HG03521 (cell line): ENCODE measurements at regions not wholly inside any gene's neighbourhood (a gene's known extent, or its start where the extent isn't known, plus 50 kb on each side); places are given as distances from the start of the nearest gene placed in this dataset.
"Not testable (repeated sequence)": the region's sequence is repeated elsewhere in the genome, so short reads cannot be mapped to it uniquely, and the experiment has no call there.

Source experiments
- ATAC-seq: cut with Tn5 transposase; IDR thresholded peaks from one replicate; pipeline ENCODE4 v1.9.1; 2021; ENCODE audit warnings: mild to moderate bottlenecking, moderate library complexity; ENCODE audit not compliant: unreplicated experiment

DNA sequence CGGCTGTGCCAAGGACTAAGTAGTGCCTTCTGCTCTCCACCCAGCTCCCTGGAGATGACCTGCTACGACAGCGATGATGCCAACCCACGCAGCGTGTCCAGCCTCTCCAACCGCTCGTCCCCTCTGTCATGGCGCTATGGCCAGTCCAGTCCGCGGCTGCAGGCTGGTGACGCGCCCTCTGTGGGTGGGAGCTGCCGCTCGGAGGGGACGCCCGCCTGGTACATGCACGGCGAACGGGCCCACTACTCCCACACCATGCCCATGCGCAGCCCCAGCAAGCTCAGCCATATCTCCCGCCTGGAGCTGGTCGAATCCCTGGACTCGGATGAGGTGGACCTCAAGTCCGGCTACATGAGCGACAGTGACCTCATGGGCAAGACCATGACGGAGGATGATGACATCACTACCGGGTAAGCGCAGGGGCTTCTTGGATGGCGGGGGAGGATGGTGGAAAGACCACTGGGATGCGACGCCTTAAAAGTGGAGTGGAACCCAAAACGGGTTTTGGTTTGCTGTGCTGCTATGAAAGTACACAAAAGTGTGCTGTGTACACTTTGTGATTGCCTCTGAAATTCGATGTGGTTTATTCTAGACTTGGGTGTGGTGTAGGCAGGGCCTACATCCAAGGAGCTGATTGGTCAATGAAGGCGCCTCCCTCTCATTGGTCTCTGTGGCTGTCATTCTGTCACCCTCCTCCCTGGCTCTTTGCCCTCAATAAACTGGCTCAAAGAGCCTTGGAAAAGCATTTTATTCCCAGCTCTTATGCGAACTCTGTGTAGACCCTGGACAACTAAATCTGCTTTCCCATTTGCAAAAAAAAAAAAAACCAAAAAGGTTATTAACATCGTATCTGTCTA, 110.4 kb upstream of the IPO9 start:
- no peak for ATAC-seq

DNA sequence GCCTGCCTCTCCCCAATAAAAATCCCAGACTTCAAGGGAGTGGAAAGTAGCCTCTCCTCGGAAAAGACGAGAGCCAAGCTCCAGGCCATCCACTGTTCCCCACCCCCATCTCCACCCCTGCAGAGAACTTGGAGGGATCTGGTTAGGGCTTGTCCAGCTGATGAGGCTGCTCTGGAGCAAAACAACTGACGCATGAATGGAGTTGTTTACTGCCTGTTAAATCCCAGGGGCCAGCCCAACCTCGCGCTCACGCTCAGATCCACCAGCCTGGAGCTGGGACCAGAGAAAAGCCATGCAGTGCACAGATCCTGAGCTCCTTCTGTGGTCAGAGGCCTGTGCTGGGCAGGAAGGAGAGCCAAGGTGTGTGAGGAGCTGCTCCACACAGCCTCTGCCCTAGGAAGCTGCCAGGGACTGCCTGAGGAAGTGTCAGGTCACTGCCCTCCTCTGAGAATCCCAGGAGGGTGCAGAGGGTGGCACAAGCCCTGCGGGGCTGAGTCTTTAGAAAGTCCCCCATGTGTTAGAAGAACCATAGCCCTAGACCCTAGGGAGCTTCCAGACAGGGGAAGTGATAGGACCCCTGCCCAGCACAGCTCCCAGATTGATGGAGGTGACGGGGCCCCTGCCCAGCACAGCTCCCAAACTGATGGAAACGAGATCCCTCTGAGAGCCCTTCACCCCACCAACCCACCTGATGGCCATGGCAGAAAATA, 109.0 kb upstream of the IPO9 start:
- ATAC-seq = no peak

GRCh38 chr1:201720522-201720844, 108.5 kb upstream of the IPO9 start:
- no peak for ATAC-seq

GRCh38 chr1:201721082-201722049, 107.6 kb upstream of the IPO9 start:
- ATAC-seq = no peak

- no peak for ATAC-seq
Observed at GRCh38 chr1:201724039-201724765, 104.8 kb upstream of the IPO9 start.

GRCh38 chr1:201724766-201725118, 104.2 kb upstream of the IPO9 start:
- no peak for ATAC-seq

DNA sequence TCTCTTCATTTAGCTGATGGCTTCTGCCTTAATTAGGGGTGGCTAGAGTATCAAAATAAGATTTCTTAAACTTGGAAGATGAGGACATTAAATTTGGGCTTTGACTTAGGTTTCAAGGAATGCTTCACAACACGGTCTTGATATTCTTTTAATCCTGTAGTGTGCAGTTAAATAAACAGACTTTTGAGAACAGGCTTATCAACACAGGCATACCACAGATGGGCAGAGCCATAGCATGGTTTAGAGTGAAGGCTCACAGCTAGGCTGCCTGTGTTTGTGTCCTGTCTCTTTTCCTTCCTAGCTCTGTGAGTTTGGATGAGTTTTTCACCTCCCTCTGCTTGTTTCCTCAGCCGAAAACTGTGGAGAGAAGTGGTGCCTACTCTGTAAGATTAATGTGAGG, 102.3 kb upstream of the IPO9 start:
- ATAC-seq = no peak

- no peak for ATAC-seq
Observed at GRCh38 chr1:201728731-201729130, 100.2 kb upstream of the IPO9 start.

DNA sequence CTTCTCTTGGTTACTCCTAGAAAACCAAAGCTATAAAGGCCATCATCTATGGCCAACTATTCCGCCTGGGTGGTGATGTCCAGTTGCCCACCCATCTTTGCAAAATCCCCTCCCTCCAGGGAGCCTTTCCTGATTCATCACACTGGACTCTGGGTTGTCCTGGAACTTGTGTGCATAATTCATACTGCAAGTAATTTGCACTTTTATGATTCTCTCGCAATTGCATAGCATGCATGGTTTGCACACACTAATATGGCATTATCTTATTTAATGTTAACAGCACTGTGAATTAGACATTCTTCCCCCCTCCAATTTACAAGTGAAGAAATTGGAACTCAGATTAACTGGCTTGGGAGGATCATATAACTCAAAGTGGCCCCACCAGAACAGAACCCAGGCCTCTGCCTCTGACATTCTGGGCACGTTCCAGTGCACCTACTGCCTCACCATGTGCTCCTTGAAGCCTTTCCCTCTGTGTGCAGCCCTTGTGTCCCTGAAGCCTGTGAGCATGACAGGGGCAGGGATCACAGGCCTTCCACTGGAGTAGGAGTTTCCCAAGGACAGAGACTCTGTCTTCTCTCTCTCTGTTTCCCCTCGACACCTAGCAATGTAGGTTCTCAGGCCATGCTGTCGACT, 98.9 kb upstream of the IPO9 start:
- ATAC-seq = no peak

DNA sequence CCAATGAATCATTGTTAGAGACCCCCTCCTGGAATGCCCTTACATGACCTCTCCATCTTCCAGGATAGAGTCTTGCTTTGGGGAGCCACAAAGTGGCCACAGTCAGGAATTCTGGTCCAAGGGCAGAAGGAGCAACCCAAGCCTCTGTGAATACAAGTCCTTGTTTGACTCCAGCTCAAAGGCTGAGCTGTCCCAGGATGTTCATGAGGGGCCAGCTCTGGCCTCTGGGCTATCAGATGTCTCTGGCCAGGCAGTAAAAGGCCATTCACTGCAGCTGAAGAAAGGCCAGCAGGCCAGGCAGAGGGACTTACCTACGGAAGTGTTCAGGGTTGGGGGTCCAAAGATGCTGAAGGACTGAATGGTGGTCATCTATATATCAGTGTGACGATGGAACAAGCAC, 98.3 kb upstream of the IPO9 start:
- ATAC-seq = no peak

GRCh38 chr1:201731142-201731541, 97.8 kb upstream of the IPO9 start:
- ATAC-seq = no peak

- no peak for ATAC-seq
Observed at GRCh38 chr1:201731592-201731991, 97.4 kb upstream of the IPO9 start.

- ATAC-seq = no peak
Observed at GRCh38 chr1:201732351-201732750, 96.6 kb upstream of the IPO9 start.

- not testable (repeated sequence) for ATAC-seq
Observed at GRCh38 chr1:201734221-201734620, 94.7 kb upstream of the IPO9 start.

GRCh38 chr1:201734786-201735185, 94.2 kb upstream of the IPO9 start:
- ATAC-seq = no peak

- ATAC-seq = no peak
Observed at GRCh38 chr1:201736707-201737320, 92.1 kb upstream of the IPO9 start.

DNA sequence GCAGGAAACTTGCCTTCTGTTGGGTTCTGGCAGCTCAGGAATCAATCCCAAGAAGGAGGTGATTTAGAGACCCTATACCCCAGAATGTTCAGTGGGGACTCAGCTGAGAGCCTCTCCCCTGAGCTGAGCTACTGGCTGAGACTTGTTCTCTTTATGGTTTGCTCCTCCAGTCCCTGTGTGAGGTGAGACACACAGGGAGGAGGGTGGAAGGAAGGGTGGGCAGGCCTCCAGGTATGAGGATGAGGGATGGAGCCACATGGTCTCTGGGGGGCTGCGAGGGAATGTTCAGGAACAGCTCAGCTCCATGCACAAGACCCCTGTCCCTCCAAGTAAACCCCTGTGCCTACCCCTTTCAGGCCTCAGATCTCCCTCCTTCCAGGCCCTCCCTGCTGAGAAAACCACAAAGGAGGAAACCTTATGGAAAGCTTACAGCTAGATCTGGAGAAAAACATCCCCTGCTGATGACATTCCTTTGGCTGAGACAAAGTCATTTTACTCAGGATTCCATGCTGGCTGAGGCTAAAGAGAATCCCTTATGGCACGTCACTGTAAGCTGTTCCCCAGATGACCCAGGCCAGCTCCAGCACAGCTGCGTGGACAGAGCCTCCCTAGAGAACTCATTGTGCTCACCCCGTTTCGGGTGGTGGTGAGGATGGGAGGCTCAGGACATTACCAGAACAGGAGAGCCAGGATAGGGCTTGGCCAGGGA, 91.5 kb upstream of the IPO9 start:
- ATAC-seq = no peak

- ATAC-seq = no peak
Observed at GRCh38 chr1:201739080-201739479, 89.9 kb upstream of the IPO9 start.

GRCh38 chr1:201739492-201740085, 89.4 kb upstream of the IPO9 start:
- ATAC-seq = no peak
